Pancreas (tissue), 10 donors: ENCODE measurements at regions not wholly inside any gene's neighbourhood (a gene's known extent, or its start where the extent isn't known, plus 50 kb on each side); places are given as distances from the start of the nearest gene placed in this dataset.

ENCODE experiments used
- ATAC-seq, 4 donors: fragments of 200-7000 bp; cut with Tn5 transposase; one replicate each; pipeline versions ENCODE4 v1.8.0 to v1.9.1; 2020; ENCODE audit warnings: mild to moderate bottlenecking in 4 of 4, moderate library complexity in 4 of 4
- DNase-seq, 6 donors: peaks; one replicate each; pipeline ENCODE4 v3.0.0-alpha.2; 2020
- FAIRE-seq: peaks from 2 replicates; lab custom pipeline; 2012; peaks lifted over from hg19 to GRCh38; lab: Jason Lieb, UNC
- H3K27ac ChIP-seq, 4 donors: fragments of 200-600 bp; sonication (generic); 1 replicate in 3 of 4; 2 replicates in 1 of 4; pipeline versions ENCODE4 v1.5.0 to v1.8.0; 2020
- H3K27me3 ChIP-seq, 4 donors: fragments of 200-600 bp; one replicate each; pipeline ENCODE4 v1.8.0; 2021
- H3K36me3 ChIP-seq, 3 donors: fragments of 200-600 bp; sonication (generic) in 1 of 3; one replicate each; pipeline versions ENCODE4 v1.5.0 to v1.8.0; 2020 to 2021
- H3K4me1 ChIP-seq, 3 donors: fragments of 200-600 bp; one replicate each; pipeline ENCODE4 v1.8.0; 2021
- H3K4me3 ChIP-seq, 4 donors: fragments of 200-600 bp; sonication (generic) in 2 of 4; one replicate each; pipeline versions ENCODE4 v1.5.0 to v1.8.0; 2020 to 2021
- H3K9me3 ChIP-seq, 4 donors: fragments of 200-600 bp; one replicate each; pipeline ENCODE4 v1.8.0; 2021
- CTCF ChIP-seq, 4 donors: fragments of 200-600 bp; sonication (generic) in 3 of 4; IDR thresholded peaks; one replicate each; pipeline versions ENCODE4 v1.5.0 to v1.8.0; 2021; ENCODE audit warnings: antibody characterized with exemption in 4 of 4
- WGBS, 2 donors: extraction: QIAGEN DNeasy Blood & Tissue Kit; methylation state at CpG; one replicate each; pipeline ENCODE4 v1.1.7; 2013; 5-methylcytosine and 5-hydroxymethylcytosine counted together
- intact Hi-C, 3 donors: fragments of 100-400 bp; cut with DNase I; formaldehyde crosslinking; loops; one replicate each; pipeline versions ENCODE4 v1.11.1 to v1.14.2; 2022
- donor health status: healthy with polysubstance abuse.
- donor health status: DM: no; HTN: no; CAD: no; lungs with moderate emphysema.
- donor health status: DM: no; HTN: no; CAD: no.
- donor health status: control.
- donor health status: control.
- donor health status: Bipolar disorder and iron deficiency.
- donor health status: DM: yes; HTN: yes; CAD: no.
- donor health status: DM: no; HTN: no; CAD: no.
- donor health status: DM: no; HTN: no; CAD: no.
- donor health status: DM: yes; HTN: yes; CAD: no.

- ATAC-seq (no peak), DNase-seq (no peak), FAIRE-seq (no peak)
- H3K9me3 ChIP-seq: no peaks in the 10 kb centered on the region
- 49 to 50% methylated on average over 5 of the region's 5 CpGs for WGBS, 2 donors
- intact Hi-C loops: no loop called here
- H3K27ac ChIP-seq: no peak overlapping the region
- no peaks in the 10 kb centered on the region for H3K4me1 ChIP-seq
- no peaks in the 10 kb centered on the region for H3K36me3 ChIP-seq
- no peak for TF ChIP-seq CTCF (IDR thresholded peaks at IDR 0.05)
- H3K27me3 ChIP-seq: peaks cover 0 to 4% (median 0%) of the 10 kb centered on the region in 4 donors
- no peak overlapping the region for H3K4me3 ChIP-seq
These were observed 701.8 kb downstream of the NR4A2 start for GRCh38 chr2:155630760-155631159.

- 0 to 35% methylated on average over 1 of the region's 1 CpG for WGBS, 2 donors
These were observed 710.1 kb downstream of the NR4A2 start for GRCh38 chr2:155622443-155622842.

GRCh38 chr2:155600914-155601760 lies 731.4 kb downstream of the NR4A2 start:
- no peaks in the 10 kb centered on the region for H3K36me3 ChIP-seq
- H3K4me3 ChIP-seq: no peak overlapping the region
- DNase-seq (peak in 1 of 6 donors; percentile 9), ATAC-seq (no peak), FAIRE-seq (no peak)
- H3K4me1 ChIP-seq: no peaks in the 10 kb centered on the region
- H3K27ac ChIP-seq: no peak overlapping the region
- TF ChIP-seq CTCF (IDR thresholded peaks at IDR 0.05): no peak
- no peaks in the 10 kb centered on the region for H3K27me3 ChIP-seq
- 67 to 72% methylated on average over 10 of the region's 10 CpGs for WGBS, 2 donors
- no peaks in the 10 kb centered on the region for H3K9me3 ChIP-seq
- intact Hi-C loops: no loop called here

More at GRCh38 chr2:155622443-155622842, 710.1 kb downstream of the NR4A2 start:
- ATAC-seq: no peak
- Histone ChIP-seq H3K36me3 (no peaks in the 10 kb centered on the region), H3K9me3 (no peaks in the 10 kb centered on the region), H3K4me1 (no peaks in the 10 kb centered on the region), H3K4me3 (no peak overlapping the region), H3K27ac (no peak overlapping the region), H3K27me3 (no peaks in the 10 kb centered on the region)
- FAIRE-seq: no peak
- no peak for DNase-seq
- intact Hi-C loops: no loop called here
- TF ChIP-seq CTCF (IDR thresholded peaks at IDR 0.05): no peak

GRCh38 chr2:155600296-155600695 lies 732.2 kb downstream of the NR4A2 start:
- H3K27me3 ChIP-seq: no peaks in the 10 kb centered on the region
- 71 to 75% methylated on average over 10 of the region's 10 CpGs for WGBS, 2 donors
- H3K4me1 ChIP-seq: no peaks in the 10 kb centered on the region
- DNase-seq: peak in 1 of 6 donors; percentile 38
- no peak for TF ChIP-seq CTCF (IDR thresholded peaks at IDR 0.05)
- H3K36me3 ChIP-seq: no peaks in the 10 kb centered on the region
- ATAC-seq: no peak
- intact Hi-C loops: no loop called here
- no peak for FAIRE-seq
- no peak overlapping the region for H3K4me3 ChIP-seq
- H3K27ac ChIP-seq: no peak overlapping the region
- H3K9me3 ChIP-seq: no peaks in the 10 kb centered on the region

DNA sequence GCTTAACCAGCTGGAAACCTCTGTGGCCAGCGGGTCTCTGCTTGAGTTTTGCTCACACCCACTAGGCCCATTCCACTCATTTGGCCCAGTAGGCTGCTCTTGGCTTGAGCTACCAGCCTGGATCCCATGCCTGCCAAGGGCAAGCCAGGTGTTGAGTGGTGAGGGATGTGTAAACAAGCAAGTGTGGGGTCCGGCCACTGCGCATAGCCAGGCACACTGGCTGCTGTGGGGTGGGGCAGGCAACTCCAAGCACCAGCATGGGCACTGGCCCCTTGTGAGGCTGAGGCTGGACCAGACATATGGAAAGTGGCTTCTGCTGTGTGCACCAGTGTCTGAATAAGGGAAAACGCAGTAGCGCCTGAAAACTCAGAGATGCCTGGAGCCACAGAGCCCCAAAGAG lies 732.7 kb downstream of the NR4A2 start:
- no peak overlapping the region for H3K4me3 ChIP-seq
- FAIRE-seq: no peak
- ATAC-seq: no peak
- H3K36me3 ChIP-seq: no peaks in the 10 kb centered on the region
- DNase-seq: peak in 2 of 6 donors; percentile 34 to 38
- WGBS, 2 donors: 83 to 87% methylated on average over 5 of the region's 5 CpGs
- H3K9me3 ChIP-seq: no peaks in the 10 kb centered on the region
- no peak for TF ChIP-seq CTCF (IDR thresholded peaks at IDR 0.05)
- no peaks in the 10 kb centered on the region for H3K27me3 ChIP-seq
- intact Hi-C loops: no loop called here
- no peaks in the 10 kb centered on the region for H3K4me1 ChIP-seq
- H3K27ac ChIP-seq: no peak overlapping the region
